Head of caudate nucleus (tissue), 42 donors: ENCODE measurements at regions not wholly inside any gene's neighbourhood (a gene's known extent, or its start where the extent isn't known, plus 50 kb on each side); places are given as distances from the start of the nearest gene placed in this dataset.

ENCODE experiments used
- DNase-seq, 42 donors: peaks; one replicate each; pipeline versions ENCODE4 v3.0.0 to v3.0.0-alpha.2; 2020 to 2021; ENCODE audit warnings: mixed read lengths in 7 of 42
- intact Hi-C: fragments of 100-400 bp; cut with DNase I; formaldehyde crosslinking; loops from one replicate; pipeline ENCODE4 v1.15.0; 2022

DNA sequence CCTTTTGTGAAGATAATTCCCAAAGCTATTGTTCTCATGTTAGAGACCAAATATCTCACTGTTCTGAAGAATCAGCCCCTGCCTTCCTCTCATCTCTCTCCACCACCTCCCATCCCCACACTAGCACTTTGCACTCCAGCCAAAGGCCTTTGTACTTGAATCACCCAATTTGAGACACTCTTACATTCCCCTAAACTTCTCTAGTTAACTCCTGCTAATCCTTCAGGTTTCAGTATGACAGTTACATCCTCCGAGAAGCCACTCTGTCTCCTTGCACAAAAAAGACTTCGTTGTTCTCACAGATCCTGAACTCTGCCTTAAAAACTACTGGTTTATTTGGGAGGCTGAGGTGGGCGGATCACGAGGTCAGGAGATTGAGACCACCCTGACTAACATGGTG, 227.5 kb downstream of the PIK3R1 start:
- intact Hi-C loops, result no loop called here

DNA sequence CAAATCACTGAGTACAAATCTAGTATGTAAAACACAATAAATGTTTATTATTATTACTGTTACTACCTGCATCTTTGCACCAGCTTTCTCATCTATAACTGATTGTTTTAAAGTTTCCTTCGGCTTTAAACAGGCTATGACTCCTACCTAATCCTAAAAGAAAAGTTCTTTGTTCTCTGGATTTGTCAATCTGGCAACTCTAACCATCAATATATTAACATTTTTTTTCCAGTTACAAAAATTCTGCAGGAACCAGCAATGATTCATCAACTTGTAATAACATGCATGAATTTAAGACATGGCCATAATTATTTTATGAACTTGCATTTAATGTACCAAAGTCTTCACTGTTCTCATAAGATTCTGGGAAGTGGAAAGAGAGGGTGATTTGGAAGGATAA, 228.5 kb downstream of the PIK3R1 start:
- intact Hi-C loops, result no loop called here
- DNase-seq, result no peak

More for the DNA sequence above, 227.5 kb downstream of the PIK3R1 start:
- no peak for DNase-seq

DNA sequence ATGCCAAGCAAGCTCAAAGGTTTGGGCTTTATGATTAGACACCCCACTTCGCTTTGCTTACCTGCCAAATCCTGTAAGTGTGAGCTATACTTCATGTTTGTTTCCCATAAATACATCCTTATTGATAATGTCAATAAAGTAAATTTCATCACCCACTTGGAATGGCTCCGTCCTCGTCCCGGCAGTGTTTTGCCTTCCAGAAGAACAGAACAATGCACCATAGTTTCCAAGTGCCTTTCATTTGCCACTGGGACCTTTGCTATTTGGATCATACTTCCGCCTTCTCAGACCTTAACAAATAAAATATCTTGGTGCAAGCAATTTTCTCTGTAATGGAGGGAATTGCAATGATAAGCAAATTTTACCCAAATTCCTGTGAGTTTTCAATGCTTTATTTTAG, 229.3 kb downstream of the PIK3R1 start:
- intact Hi-C loops, result no loop called here
- no peak for DNase-seq

DNA sequence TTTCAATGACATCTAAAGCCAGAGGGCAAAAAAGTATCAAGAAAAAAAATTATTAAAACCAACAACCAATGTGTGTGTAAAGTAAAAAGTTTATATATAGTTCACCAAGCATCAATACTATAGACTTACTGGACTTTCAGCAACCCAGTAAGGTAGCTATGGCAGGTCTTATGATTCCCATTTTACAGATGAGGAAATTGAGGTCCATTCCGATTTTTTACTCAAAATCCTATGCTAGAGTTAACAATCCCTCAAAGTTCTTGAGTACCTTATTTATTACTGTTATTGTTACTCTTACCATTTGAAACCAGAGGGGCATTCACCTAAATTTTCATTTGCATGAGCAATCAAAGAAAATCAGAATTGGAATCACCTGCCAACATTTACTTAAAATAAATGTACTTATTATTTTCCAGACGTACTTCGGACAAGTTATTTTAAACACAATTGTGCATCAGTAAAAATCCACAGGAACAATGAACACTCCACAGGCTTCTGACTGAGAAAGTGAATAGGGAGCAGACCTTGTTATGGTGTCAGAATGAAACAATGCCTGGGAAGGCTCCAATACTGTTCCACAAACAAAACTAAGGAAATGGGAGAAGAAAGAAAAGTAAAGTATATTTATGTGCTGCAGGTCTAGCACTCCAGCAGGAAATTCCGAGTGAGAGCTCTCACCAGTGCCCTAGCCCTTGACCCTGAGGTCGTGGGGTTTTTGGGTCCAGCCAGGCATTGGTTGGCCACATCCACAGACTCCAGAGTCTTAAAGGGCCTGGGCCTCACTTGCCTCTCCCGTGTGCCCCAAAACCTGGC, 229.9 kb downstream of the PIK3R1 start:
- intact Hi-C loops, result no loop called here
- DNase-seq, result no peak

DNA sequence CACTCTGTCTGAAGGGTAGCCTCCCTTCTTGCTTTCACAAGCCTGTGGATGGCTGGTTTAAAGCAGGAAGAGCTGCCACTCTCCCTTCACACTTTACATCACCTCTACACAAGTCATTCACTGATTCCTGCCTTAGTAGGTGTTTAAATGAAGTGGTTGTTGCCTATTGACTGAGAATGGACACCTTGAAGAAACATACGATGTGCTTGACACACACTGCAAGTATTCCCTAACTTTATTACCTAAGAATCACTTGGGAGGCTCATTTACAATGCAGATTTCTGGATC, 230.5 kb downstream of the PIK3R1 start:
- intact Hi-C loops, result no loop called here
- no peak for DNase-seq

DNA sequence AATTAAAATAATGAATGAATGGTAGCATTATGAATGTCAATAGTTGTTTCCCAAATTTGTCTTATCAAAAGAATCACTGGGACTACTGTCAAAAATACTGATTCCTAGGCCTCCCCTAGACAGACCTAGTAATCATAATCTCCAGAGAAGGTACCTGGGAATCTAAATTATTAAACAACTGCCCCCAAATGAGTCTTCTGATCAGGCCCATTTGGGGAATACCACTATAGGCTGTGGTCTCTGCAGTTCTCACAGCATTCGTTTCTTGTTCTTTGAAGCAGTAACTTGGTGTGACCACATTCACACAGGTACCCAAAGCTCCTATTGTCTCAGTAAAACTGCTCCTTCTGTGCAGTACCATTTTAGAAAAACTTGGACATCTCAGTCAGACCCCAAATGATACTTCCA, 230.9 kb downstream of the PIK3R1 start:
- no peak for DNase-seq
- intact Hi-C loops, result no loop called here

DNA sequence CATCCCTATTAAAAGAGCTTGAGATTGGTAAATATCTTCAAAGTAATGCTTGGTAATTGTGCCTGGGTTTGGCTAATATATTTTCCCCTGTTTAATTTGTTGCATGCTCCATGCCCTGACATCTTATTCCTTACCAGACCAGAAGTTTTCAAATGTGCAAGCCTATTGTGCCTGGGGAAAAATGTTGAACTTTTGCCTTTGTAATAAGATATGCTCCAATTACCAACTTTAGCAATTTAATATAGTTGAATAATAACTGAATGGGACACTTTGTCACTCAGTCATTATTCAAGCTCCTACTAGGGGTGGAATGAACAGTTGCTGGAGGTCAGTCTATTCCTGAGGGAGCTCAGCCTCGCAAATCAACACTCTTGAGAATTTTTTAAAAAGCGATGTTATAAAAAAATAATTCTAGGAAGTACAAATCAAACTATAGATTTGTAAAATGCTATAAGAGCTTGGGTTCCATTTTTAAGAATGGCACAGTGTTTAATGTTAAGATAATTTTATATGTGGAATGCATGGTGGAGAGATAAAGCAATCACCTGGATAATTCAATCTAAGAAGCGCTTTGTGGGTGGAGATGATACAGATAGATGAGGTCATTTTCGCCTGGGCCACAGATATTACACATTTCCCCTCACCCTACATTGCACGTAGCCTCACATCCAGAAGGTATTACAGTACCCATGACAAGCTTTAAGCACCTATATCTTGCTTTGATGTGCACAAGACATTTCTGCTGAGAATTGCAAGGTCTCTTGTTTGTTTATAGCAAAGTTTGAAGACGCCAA, 231.8 kb downstream of the PIK3R1 start:
- intact Hi-C loops, result no loop called here
- DNase-seq, result no peak

DNA sequence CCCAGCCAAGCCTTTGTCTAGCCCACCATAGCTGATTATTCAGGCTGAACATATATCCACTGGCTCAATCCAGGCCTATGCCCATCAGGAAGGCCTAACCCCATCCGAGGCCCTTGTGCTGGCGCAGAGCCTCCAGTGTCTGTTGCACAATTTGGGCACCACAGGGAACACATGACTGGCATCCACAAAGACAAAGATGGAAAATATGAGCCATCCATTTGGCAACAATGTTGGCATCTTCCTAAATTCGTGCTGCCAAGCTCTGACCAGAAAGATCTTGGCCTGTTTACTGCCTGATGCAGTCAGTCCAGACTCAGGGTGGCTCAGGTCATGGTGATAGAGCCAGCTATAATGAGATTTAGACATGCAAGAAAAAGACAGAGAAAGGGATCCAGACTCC, 233.8 kb downstream of the PIK3R1 start:
- intact Hi-C loops, result no loop called here
- DNase-seq, result peak in 1 of 42 donors; percentile 36

DNA sequence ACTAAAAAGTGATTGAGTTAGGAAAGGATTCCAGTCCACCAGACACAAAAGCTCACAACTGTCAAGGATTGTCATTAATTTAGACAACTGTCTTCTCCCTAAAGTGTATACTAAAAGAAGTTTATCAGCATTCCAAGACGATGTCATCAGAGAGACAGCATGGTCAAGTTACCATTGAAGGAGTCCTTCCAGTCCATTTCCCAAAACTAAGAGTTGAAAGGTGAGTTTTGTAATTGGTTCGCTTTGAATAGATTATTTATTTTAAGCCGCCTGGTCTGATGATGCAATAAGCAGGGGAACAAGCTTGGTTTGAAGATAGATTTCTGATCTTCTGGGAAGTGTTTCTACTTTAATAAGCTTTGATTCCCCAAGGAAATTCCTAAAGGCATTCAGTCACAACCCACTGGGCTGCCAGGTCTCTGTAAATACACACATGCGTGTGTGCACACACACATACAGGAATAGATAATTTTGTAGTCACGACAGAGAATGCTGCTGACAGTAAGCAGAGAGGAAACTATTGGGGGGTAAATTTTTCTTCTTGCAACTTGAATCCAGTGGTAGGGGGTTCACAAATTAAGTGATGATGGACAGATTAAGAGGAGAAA, 234.8 kb downstream of the PIK3R1 start:
- no peak for DNase-seq

DNA sequence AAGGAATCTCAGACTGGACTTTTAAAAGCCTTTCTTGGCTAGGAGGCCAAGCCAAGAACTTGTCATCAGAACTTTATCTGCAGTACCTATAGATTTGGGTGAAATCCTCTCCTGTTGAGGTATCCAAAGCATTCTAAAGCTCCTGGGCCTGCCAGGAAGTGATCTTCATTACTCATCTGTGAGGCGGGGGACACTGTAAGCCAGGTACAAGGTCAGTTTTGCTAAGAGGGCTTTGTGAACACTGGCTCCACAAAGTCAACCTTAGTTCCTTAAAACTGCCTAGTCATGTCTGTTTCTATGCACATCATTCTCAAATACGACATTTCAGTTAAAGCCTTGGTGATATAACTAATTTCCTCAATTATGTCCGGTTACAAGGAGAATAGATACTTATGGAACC, 236.7 kb downstream of the PIK3R1 start:
- intact Hi-C loops, result no loop called here
- DNase-seq, result no peak

More for the DNA sequence above, 234.8 kb downstream of the PIK3R1 start:
- intact Hi-C loops, result no loop called here

DNA sequence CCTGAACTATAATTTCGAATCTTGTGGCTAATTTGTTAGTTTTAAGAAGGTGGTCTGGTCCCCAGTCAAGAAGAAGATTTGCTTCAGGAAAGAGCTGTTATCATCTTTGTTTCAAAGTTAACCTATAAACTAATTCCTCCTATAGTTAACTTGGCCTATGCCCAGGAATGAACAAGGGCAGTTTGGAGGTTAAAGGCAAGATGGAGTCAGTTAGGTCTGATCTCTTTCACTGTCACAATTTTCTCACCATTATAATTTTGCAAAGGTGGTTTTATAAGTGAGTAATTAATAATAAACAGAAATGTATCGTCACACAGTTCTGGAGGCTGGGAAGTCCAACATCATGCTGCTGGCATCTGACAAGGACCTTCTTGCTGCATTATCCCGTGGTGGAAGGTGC, 238.6 kb downstream of the PIK3R1 start:
- no peak for DNase-seq
- intact Hi-C loops, result no loop called here

DNA sequence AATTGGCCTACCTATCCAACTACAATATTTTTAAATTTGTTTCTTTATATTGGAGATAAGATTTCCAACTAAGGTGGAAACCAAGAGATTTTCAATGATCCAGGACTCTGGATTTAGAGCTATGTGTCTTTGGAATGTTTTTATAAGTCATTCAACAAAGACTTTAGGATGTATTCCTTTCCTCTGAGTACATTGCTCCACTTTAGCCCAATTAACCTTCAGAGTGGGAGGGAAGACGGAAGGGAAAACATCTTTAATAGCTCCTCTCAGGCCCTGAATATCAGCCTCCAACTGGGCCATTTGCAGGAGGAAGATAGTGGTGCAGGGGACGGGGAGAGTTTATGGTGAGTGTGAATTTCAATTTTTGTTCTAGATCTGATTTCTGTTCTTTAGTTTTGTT, 239.2 kb downstream of the PIK3R1 start:
- no peak for DNase-seq
- intact Hi-C loops, result loop anchor here (5.0 kb wide), 1 partner anchor 167 kb away; no protein-coding TSS in a partner anchor

DNA sequence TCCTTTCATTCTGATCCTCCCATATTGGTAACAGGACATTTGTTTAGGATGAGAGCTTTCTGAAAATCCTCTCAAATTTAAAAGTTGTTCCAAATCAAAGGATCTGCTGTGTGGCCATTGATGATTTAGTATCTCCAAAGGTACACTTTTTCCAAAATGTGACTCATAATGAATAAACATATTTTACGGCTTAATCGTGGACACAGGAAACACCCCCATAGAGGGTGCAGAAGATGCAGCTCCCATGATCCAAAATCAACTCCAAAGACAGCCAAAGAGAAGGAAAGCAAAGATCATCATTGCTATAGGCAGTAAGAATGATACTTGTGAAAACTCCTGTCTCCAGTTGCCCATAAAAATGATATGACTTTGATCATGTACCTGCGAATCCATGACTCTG, 239.7 kb downstream of the PIK3R1 start:
- intact Hi-C loops, result loop anchor here (5.0 kb wide), 1 partner anchor 168 kb away; no protein-coding TSS in a partner anchor

DNA sequence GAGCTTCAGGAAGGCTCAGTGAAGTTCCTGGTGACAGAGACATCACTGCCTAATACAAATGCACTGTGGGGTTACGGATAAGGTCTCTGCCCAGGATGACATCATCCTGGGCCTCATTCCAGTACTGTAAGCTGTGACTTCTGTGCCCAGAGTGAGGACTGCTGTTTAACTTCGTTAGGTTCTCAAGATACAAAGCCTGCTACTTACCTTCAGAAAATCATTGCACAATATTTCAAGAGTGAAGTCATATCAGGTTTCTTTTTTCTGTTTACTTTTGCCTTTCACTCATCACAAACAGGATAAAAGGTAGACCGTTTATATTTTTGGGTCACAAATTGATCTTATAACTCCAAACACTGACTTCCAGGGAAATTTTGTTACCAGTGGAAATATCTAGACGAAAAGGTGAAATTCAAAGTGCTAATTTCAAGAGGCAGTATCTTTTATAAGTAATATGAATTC, 241.2 kb downstream of the PIK3R1 start:
- intact Hi-C loops, result loop anchor here (5.0 kb wide), 1 partner anchor 169 kb away; no protein-coding TSS in a partner anchor
- peak in 1 of 42 donors; percentile 9 for DNase-seq

More for the DNA sequence above, 239.7 kb downstream of the PIK3R1 start:
- DNase-seq, result no peak

DNA sequence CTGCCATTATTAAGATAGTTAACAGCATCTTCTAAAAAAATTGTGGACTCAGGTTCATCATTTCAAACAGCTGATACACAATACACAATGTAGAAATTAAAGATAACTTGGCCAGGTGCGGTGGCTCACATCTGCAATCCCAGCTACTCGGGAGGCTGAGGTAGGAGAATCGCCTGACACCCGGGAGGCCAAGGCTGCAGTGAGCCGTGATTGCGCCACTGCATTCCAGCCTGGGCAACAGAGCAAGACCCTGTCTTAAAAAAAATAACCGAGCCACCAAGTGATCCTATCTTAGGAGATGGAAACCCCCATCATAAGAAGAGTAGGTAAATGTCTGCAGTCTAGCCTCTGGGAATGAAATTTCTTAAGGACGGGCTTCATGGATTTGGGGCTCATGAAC, 241.7 kb downstream of the PIK3R1 start:
- DNase-seq, result no peak
- intact Hi-C loops, result loop anchor here (5.0 kb wide), 1 partner anchor 170 kb away; no protein-coding TSS in a partner anchor

DNA sequence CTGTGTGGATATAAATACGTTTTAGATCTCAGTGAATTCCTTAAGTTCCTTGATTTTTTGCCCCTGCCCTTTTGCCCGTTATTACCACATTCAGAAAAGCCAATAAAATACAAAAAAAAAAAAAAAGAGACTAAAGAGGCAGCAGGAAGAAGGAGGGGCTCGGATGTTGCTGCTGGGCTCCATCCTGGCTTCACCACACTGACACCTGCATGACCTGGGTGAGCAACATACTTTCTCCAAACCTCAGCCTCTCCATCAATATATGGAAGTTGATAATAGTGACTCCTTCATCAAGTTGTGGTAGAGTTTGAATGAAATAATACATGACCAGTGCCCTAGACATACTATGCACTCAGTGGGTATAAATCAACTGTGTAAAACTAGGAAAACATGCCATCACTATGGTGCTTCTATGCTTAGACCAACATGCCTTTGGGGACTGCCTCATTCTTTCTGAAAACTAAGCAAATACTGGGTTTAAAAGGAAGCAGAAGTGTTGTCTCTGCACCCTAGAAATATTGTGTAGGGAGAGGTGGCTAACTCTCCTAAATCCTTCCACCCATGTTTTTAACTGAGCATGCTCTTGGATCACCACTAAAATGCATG, 243.0 kb downstream of the PIK3R1 start:
- DNase-seq, result no peak
- intact Hi-C loops, result loop anchor here (5.0 kb wide), 1 partner anchor 171 kb away; no protein-coding TSS in a partner anchor

DNA sequence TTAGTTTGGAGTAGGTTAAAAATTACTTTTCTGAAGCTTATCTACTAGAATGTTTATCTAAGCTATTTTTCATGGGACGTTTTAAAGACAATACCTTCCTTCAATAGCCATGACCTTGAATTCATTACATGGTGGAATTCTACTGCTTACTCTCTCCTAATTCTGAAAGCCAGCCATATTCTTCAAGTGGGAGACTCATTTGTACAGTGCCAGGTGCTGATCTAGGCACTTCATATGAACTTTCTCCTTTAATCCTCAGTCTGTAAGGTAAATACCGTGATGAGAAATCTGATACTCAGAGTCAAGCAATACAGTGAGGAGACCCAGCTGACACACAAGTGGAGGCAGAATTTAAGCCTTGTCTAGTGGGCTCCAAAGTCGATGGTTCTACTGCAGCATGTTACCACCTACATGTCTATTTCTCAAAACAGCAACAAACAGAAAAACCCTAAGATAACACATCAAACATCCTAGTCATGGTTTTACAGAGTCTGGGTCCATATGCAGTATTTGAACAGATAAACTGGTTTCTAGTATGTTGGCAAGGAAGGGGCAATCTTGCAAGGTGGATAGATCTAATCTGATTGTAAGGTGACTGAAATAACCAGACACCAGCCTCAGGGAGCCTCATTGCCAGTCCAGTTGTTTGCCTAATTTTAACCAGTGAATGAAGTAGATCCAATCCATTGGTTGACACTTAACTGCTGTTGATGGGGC, 243.7 kb downstream of the PIK3R1 start:
- DNase-seq, result no peak
- intact Hi-C loops, result loop anchor here (5.0 kb wide), 1 partner anchor 172 kb away; no protein-coding TSS in a partner anchor

DNA sequence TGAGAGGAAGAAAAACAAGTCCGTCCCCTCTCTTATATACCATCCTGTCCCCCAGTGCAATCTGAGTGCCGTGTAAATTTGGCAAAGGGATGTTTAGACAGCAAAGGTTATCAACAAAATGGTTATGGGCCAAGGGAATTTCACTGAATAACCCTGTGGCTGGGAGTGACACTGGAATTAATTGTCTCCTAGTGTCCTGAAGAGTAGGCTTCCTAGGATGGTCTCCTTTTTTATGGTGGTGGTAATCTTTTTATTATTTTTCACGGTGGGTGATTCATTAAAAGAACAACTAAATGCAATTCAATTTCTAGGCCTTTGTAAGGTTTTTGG, 244.2 kb downstream of the PIK3R1 start:
- intact Hi-C loops, result loop anchor here (5.0 kb wide), 1 partner anchor 172 kb away; no protein-coding TSS in a partner anchor
- DNase-seq, result no peak
